SU-DHL-6 (cell line): ENCODE measurements at regions not wholly inside any gene's neighbourhood (a gene's known extent, or its start where the extent isn't known, plus 50 kb on each side); places are given as distances from the start of the nearest gene placed in this dataset.
"Not testable (repeated sequence)": the region's sequence is repeated elsewhere in the genome, so short reads cannot be mapped to it uniquely, and the experiment has no call there.

Experiments
- EZH2phosphoT487 ChIP-seq: fragments of 200-600 bp; sonication (generic), shearing (Covaris generic); conservative IDR thresholded peaks from 2 replicates; pipeline ENCODE4 v1.6.1; 2018; ENCODE audit warnings: mild to moderate bottlenecking, antibody characterized with exemption, low read length, moderate library complexity, mixed read lengths
- TF ChIP-seq, protein P1 (sequence below): fragments of 200-600 bp; sonication (generic); IDR thresholded peaks from one replicate; pipeline ENCODE4 v1.5.1; 2017; ENCODE audit warnings: antibody characterized with exemption, mild to moderate bottlenecking, low read length, moderate library complexity; ENCODE audit not compliant: insufficient read depth, poor library complexity, severe bottlenecking

DNA sequence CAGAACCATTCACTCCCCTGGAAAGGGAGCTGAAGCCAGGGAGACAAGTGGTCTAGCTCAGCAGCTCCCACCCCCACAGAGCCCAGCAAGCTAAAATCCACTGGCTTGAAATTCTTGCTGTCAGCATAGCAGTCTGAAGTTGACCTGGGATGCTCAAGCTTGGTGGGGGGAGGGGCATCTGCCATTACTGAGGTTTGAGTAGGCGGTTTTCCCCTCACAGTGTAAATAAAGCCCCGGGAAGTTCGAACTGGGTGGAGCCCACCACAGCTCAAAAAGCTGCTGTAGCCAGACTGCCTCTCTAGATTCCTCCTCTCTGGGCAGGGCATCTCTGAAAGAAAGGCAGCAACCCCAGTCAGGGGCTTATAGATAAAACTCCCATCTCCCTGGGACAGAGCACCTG is 171.3 kb upstream of the E2F8 start:
- TF ChIP-seq, protein P1, sequence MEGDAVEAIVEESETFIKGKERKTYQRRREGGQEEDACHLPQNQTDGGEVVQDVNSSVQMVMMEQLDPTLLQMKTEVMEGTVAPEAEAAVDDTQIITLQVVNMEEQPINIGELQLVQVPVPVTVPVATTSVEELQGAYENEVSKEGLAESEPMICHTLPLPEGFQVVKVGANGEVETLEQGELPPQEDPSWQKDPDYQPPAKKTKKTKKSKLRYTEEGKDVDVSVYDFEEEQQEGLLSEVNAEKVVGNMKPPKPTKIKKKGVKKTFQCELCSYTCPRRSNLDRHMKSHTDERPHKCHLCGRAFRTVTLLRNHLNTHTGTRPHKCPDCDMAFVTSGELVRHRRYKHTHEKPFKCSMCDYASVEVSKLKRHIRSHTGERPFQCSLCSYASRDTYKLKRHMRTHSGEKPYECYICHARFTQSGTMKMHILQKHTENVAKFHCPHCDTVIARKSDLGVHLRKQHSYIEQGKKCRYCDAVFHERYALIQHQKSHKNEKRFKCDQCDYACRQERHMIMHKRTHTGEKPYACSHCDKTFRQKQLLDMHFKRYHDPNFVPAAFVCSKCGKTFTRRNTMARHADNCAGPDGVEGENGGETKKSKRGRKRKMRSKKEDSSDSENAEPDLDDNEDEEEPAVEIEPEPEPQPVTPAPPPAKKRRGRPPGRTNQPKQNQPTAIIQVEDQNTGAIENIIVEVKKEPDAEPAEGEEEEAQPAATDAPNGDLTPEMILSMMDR, result not testable (repeated sequence)
- not testable (repeated sequence) for TF ChIP-seq EZH2phosphoT487
